K562 (cell line): ENCODE measurements at regions not wholly inside any gene's neighbourhood (a gene's known extent, or its start where the extent isn't known, plus 50 kb on each side); places are given as distances from the start of the nearest gene placed in this dataset.

Source experiments
- CLOCK ChIP-seq: fragments of 250-450 bp; sonication (Bioruptor Pico); IDR thresholded peaks from 2 replicates; pipeline ENCODE4 v1.4.0; 2020; ENCODE audit warnings: mild to moderate bottlenecking, moderate library complexity, borderline replicate concordance
- COPS2 ChIP-seq: fragments of 450-650 bp; conservative IDR thresholded peaks from 2 replicates; pipeline ENCODE4 v1.6.1; 2016; ENCODE audit warnings: mild to moderate bottlenecking, moderate library complexity
- EWSR1 ChIP-seq: fragments of 450-650 bp; IDR thresholded peaks from 2 replicates; pipeline ENCODE4 v1.6.1; 2018; ENCODE audit warnings: borderline replicate concordance, mild to moderate bottlenecking, low read depth, moderate library complexity; ENCODE audit not compliant: partially characterized antibody
- FOXA3 ChIP-seq, 2 experiments: fragments of 450-650 bp in 1 of 2; sonication (generic) in 1 of 2; formaldehyde crosslinking; IDR thresholded peaks in 1 of 2; conservative IDR thresholded peaks in 1 of 2; 2 replicates each; pipeline versions ENCODE4 v1.4.0 to v1.8.0; 2020 to 2022; ENCODE audit warnings: mild to moderate bottlenecking in 2 of 2, missing genetic modification reagents in 1 of 2
- NFIC ChIP-seq: fragments of 450-650 bp; IDR thresholded peaks from 2 replicates; pipeline ENCODE4 v1.6.1; 2017; ENCODE audit warnings: mild to moderate bottlenecking, inconsistent platforms
- UBTF ChIP-seq, 2 experiments: IDR thresholded peaks; 2 replicates each; pipeline ENCODE4 v1.6.1; 2012; ENCODE audit warnings: improper control_type of control experiment in 2 of 2, low read depth in 2 of 2, low read length in 2 of 2, borderline replicate concordance in 1 of 2
- ZBTB2 ChIP-seq: fragments of 450-650 bp; IDR thresholded peaks from 2 replicates; pipeline ENCODE4 v1.6.1; 2016; ENCODE audit warnings: antibody characterized with exemption
- ZNF184 ChIP-seq: sonication (generic); formaldehyde crosslinking; IDR thresholded peaks from 2 replicates; pipeline ENCODE4 v1.5.0; 2020; ENCODE audit warnings: missing genetic modification reagents
- ZNF318 ChIP-seq, 2 experiments: fragments of 450-650 bp; IDR thresholded peaks; 2 replicates each; pipeline ENCODE4 v1.6.1; 2016; ENCODE audit warnings: mild to moderate bottlenecking in 2 of 2, borderline replicate concordance in 1 of 2, low read depth in 1 of 2, moderate library complexity in 1 of 2
- ZNF717 ChIP-seq: fragments of 250-450 bp; sonication (Bioruptor Pico); IDR thresholded peaks from 2 replicates; pipeline ENCODE4 v1.5.0; 2021

GRCh38 chr2:144580521-144581161, 60.7 kb upstream of the ZEB2 start (continued):
- TF ChIP-seq ZNF318 (IDR thresholded peaks at IDR 0.05; ENCODE audit: borderline replicate concordance in 1 of 2, low read depth in 1 of 2) = peak in 1 of 2 experiments; percentile 63; a peak in 2 of 4 replicates
- TF ChIP-seq NFIC = peak; percentile 68
- TF ChIP-seq COPS2 = no peak
- no peak for TF ChIP-seq UBTF (IDR thresholded peaks at IDR 0.05; ENCODE audit: borderline replicate concordance in 1 of 2, low read depth in 2 of 2, low read length in 2 of 2)
- no peak for TF ChIP-seq FOXA3 (CRISPR knock-in tag; conservative IDR thresholded peaks at IDR 0.05 in 1 of 2, IDR thresholded peaks at IDR 0.05 in 1 of 2)
- no peak for TF ChIP-seq EWSR1
- no peak for TF ChIP-seq CLOCK (CRISPR knock-in tag)
- no peak for TF ChIP-seq ZNF184 (CRISPR knock-in tag)
- TF ChIP-seq ZNF717 (CRISPR knock-in tag) = no peak
- TF ChIP-seq ZBTB2 = peak; percentile 55; the same call in 1 of the 2 replicates
